NCI-H1417 treated with DMSO at 0.1 percent for 48 hours (cell line): ENCODE measurements at regions not wholly inside any gene's neighbourhood (a gene's known extent, or its start where the extent isn't known, plus 50 kb on each side); places are given as distances from the start of the nearest gene placed in this dataset.

ENCODE experiments used
- DNase-seq: peaks from one replicate; lab custom pipeline; 2025; lab: John Stamatoyannopoulos, UW

DNA sequence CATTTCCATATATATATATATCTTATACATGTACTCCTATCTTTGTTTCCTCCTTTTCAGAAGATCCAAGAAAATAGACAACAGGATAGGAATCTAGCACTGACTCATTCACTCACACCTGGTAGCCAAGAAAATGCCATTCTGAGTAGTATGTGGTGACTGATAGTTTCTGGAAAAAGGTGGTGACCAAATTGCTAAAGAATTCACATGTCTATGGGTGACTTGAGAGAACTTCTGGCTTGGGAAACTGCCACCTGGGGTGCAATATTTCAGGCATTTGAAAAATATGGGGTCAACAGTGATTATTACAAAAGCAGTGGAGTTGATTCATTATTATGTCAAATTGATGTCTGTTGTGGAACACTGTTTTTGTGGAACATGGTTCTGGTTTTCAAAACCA is 605.1 kb downstream of the PCDH18 start:
- no peak for DNase-seq

DNA sequence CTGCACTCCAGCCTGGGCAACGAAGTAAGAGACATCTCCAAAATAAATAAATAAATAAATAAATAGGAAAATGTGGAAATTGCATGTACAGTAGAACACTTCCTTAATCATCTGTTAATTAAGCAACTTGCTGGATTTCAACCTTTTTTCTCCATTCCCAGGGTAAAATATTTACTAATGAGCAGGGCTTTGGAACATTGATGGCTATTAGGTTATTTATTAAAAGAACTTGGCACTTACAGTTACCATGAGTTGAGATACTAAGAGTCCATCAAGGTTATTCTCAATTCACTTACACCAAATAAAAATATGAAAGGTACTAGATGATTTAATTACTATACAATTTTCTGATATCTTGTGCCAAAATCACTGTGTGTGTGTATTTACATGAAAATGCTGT is 607.1 kb downstream of the PCDH18 start:
- no peak for DNase-seq

DNA sequence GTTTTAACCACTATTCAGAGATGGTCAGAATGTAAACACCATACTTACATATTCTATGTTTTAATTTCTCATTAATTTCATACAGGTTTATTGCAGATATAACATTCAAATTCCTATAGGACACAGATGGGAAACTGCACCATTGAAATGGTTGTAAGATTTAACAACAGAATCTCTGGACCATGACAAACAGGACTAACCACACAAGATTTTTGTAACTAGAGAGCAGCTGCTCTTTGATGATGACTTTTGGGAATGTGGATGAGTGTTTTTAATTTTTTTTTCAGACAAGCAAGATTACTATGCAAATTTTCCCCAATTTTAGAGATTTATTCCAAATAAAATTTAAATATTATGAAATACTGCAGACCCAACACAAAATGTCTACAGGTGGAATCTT is 610.2 kb downstream of the PCDH18 start:
- DNase-seq = no peak

DNA sequence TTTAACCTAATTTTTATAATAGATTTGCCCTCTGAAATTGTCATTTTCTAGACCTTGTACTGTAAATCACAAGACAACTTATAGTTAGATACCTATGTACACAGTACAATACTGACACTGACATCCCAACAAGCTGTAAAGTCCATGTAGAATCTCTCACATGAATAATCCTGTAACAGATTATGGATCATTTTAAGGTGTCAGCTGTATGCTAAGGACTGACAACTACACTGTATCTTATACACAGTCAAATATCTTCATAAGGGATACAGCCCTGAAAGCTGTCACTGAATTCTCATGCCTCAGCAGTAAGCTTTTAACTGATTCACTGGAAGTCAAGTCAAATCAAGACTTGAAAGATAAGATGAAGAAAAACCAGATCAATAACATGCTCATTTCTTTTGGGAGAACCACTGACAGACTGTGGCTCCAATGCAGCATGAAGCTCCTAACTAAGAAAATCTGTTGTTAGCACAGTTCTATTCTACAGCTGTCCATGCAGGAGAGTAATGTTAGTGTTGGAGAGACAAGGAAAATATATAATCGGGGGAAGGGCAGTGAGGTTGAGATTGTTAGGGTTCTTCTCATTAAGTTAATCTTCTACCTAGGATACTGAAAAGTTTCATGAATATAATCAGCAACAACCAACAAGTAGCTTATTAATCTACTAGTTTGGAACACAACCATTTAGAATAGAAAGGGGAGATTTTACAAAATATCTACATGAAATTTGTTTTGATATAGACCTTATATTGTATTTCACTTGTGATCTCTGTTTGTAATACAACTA is 612.0 kb downstream of the PCDH18 start:
- DNase-seq = no peak

DNA sequence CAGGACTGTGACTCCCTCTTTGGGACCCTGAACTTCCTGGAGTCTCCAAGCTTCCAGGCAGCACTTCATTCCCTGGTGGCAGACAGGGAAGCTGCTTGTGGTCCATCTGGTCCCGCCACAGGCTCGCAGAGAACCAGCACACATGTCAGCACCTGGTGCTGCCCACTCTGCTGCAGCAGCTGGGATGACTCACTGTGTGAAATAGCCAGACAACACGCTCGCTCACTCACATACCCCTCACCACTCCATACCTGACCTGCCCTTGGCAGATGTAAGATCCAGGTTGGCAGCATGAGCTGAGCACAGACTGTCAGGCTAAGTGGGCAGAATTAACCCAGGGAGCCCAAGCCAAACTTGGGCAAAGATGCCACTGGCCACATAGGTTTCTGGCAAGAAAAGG is 613.5 kb downstream of the PCDH18 start:
- DNase-seq = no peak

DNA sequence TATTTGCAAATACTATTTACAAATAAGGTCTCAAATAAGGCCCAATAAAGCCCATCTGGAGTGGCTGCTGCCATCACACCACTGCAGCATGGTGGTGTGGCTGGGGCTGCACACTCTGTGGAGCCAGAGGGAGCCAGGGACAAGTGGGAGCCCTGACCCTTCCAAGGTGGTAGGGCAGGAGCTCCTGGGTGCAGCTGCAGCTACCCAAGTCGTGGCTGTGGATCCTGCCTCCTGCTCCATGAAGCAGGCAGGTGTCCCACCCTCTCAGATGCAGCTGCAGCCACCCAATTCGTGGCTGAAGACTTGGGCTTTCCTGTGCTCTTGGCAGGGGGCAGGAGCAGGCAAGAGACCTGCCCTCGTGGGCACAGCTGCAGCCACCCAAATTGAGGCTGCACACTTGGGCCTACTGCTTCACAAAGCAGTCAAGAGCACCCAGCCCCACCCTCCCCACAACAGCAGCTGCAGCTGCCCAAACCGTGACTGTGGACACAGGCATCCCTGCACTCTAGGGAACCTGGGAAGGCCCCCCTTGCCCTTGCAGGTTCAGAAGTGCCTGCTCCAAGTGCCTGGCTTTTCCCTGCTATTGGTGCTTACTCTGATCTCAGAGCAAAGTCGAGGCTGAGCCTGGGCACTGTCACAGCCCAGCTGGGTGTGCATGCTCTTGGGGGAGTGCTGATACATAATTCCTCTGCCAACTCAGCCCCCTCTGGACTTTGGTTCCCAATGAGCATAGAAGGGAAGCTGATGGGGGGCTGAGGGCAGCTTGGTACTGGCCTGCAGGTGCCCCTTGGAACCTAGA is 614.8 kb downstream of the PCDH18 start:
- DNase-seq = no peak

DNA sequence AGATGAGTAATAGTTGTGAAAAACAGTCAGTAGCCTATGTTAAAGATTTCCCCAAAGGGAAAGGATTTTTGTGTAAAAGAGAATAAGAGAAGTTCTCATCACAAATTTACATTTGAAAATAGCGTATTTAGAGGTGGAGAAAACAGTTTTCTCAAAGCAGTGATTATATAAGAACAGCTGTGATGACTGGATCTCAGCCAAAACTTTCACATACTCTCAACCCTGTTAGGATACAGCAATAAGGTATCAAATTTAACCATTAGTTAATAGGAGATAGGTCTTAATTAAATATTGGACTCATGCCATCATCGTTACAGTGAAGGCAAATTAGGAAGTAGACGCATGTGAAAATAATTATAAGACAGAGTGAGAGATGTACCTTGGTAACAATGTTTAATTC is 622.7 kb downstream of the PCDH18 start:
- DNase-seq = peak; percentile 77

DNA sequence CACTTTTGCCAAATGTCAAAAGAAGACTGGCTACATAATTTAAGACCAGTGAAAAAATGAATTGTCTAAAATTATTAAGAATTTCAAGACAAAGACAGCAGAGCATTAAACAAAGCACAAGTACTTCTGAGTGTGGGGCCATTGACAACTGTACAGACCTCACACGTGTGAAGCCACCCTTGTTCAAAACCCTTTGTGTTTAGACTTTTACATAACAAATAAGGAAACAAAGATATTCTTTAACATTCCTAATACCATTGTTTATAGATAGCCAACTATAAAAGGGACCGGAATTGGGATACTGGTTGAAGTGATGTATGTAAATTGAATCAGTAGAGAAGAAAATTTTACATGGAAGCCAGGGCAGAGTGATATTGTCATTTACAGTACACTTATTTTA is 624.2 kb downstream of the PCDH18 start:
- DNase-seq = no peak

DNA sequence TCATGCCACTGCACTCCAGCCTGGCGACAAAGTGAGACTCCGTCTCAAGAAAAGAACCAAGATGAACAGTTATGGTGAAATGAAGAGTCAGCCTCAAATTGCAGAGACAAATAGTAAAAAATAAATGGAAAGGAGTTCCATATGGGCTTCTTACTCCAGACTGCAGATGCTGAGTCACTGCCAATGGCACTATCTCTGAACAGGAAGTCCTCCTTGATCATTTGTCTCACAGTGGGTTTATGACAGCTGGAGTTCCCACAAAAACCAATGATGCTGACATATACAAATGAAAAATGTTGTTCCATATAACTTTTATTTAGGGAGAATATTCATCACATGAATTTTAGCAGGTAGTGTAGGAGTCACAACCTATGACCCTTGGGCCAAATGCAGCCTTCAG is 631.6 kb downstream of the PCDH18 start:
- DNase-seq = no peak

DNA sequence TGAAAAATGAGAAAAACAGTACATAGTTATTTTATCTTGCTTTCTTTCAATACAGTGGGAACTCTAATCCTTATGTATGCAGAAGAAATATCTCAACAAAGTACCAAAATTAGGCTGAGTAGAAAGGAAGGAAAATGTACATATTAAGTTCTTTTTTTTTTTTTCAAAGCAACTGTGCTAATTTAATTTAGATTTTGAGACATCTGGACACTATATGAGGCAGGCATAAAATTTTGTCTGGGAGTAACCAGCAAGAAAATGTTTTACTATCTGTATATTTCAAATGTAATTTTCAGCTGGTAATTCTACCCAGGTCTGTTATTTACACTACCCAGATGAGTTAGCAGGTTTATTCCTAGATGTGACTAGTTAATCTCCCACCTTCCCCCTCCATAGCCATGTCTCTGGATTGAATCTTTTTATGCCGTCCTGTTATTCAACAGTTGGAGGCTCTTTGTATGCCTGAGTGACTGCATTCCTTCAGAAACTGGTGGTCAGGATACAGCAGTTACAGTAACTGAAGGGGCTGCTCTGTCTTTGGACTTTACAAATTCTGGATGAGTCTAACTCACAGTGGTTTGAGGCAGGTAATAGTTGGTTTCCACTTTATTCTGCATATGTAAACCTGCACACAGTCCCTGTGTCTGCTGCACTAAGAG is 633.6 kb downstream of the PCDH18 start:
- DNase-seq = no peak

DNA sequence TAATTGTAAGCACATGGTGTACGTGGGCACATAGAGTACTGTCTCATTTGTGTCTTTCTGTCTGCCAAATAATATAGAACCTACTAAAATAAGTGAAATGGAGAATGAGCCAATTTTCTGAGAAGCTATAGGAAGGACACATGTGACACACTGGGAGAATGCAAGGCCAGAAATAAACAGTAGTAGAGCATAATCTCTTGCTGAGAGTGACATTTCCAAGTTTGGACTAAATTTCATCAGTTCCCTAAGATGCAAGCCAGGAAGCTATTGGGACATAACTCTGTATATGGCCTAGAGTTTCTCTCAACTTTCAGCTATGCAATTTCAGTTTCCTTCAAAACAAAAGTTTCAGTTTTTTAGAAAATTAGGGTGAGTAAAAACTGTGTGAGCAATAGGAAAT is 638.7 kb downstream of the PCDH18 start:
- DNase-seq = no peak

DNA sequence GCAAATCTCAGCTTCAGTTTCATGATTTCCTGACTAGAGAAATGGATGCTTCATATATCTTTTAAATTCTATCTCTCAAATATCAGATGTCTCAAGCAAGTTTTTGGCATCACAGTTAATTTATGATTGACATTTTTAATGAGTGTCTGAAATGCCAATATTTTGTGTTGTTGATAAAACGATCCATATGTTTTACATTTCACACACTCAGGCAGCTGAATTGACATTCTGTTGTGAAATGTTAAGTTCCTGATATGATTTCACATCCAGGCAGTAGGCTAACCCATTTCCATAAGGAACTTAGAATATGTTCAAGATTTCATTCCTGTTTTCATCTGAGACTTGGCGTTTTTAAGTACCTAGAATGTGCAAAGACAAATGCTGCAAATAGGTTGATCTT is 650.6 kb downstream of the PCDH18 start:
- DNase-seq = no peak

DNA sequence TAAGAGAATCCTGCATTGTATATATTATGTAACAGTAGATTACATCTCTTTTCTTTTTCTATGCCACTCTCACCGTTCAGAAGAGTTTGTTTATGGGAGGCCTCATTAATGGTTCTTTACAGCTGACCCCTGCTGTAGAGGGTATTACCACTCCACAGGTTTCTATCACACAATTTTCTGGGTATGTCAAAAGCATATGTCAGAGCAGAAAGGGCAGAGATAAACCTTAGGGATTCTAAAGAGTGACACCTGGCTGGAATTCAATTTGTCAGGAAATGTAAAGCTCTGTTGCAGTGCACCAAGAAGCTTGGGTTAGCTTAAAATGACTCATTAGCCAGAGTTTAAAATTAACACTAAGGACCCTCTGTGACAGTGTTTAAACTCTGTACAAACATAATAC is 658.7 kb downstream of the PCDH18 start:
- DNase-seq = no peak

DNA sequence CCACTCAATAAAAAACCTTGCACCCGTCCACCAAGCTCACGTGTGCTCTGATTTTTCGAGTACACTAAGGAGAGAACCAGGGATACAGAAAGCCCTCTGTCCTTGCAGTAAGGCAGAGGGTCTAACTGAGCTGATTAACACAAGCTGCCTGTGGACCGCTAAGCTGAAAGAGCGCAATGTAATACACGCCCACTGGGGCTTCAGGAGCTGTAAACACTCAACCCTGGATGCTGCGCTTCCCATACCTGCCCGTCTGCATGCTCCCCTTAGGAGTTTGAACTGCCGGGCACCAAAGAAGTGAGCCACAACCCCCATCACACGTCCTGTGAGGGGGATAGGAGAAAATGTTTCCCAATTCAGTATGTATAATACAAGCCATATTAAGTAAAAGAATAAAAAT is 664.8 kb downstream of the PCDH18 start:
- no peak for DNase-seq

DNA sequence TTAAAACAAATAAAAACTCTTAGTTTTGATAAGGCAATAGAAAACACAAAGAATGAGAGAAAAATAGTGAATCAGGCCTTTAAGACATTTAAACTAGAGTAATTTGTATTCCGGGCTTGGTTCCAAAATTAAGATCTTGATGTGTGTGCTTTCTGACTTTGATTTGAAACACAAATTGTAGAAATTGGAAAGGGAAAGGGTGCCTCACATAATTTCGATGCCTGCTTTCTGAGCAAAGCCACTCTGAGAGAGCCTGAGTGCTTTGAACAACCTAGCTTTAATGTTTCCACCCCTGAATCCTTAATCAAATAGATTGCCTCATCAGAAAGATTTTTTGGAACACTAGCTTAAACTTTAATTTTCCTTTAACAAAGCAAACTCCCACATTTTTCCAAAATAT is 666.8 kb downstream of the PCDH18 start:
- no peak for DNase-seq

DNA sequence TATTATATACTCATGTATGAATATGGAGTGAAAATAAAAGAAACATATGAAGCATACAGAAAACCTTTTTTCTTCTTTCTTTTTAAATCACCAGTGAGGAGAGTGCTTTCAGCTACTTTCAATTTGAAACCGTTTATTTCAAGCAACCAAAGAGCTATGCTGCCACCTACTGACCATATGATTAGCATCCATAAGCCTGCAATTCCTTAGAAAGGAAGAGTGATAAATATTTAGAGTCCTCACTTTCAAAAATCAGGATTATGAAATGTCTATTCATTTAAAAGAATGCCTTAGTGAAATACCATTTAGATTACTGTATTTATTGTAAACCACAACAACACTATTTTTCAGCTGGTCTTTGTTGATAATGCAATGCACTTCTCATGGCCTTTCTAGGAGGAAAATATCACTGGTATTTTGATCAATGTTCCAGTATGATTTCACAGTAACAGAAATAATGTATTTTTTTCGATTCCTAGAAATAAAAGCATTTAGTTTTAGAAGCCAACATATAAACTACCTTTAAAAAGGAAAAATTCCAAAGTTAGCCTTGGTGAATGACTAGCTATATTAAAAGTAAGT is 667.6 kb downstream of the PCDH18 start:
- DNase-seq = peak; percentile 64

DNA sequence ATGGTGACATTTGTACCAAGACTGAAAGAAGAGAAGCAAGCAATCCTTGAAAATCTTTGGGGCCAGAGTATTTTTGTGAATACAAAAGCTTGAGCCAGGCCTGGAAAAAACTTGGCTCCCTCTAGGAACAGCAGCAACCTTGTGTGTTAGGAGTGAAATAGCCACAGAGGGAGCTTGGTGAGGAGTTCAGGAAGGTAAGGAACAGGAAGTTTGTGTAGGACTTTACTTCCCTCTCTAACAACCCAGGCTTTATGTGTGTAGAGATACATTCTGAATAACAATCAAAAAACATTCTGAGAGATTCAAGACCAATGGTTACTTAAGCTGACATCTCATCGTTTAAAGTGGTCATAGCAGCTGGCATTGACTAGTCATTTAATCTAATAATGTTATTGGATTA is 668.5 kb downstream of the PCDH18 start:
- no peak for DNase-seq

DNA sequence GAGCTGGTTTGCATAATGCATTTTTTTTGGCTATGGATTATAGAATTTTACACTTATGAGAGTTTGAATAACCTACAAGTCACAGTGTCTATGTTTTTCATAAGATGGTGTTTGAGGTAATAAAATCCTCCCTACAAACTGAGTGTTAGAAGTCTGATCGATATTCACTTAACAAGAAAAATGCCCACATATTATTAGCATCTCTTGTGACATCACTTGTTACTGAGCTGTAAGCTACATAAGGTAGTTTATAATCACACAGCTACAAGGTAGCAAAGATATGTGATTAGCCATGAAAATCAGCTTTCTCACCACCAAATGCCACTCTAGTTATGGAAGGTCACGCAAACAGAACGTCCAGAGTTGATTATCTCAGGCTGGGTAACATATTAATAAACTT is 669.6 kb downstream of the PCDH18 start:
- DNase-seq = no peak

DNA sequence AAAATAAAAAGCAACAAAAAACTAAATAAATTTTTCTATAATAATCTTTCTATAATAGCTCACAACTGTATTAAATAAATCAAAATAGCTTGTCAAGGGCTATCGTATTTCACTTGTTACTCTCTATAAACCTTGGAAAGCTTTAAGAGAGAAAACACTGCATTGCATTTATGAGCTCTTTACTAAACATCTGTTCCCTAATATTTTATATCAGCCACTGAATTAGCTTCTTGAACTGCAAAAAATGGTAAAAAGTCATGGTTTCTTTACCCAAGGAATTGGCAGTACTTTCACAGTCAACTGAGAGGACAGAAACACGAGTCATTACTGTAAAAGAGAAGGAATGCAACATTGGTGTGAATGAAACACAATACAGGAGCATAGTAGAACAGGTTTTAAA is 671.2 kb downstream of the PCDH18 start:
- no peak for DNase-seq

DNA sequence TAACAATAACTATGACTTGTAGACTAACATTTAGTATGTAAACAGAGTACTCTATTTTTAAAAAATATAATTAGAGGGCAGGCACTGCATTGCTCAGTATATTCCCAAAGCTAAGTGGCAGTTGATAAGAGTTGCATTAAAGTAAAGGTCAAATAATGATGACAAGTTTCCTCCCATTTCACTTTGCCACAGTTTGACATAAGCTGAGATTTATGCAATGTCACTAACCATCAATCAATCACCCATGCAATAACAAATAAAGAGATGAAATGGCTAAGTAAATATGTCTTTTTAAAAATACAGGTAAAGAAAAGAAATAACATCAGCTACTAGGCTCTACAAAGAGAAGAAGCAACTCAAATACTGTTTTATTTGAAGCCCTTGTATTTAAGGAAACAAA is 673.4 kb downstream of the PCDH18 start:
- peak; percentile 35 for DNase-seq

DNA sequence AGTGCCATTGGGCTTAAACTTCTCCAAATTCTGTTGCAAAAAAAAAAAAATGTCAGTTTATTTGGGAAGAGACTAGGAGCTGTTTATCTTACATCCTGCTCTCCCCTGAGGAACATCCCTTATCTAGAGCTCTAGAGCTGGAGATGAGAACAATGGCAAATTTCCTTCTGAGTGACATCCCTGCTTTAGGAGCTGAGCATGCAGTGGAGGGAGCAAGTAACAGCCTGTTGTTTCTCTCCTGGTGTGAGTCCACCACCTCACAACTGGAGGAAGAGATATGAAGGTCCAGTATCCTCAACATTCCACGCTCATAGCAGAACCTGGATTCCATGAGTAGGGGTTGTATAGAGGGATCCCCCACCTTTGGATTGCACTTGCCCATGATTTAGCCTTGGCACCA is 676.4 kb downstream of the PCDH18 start:
- DNase-seq = no peak

DNA sequence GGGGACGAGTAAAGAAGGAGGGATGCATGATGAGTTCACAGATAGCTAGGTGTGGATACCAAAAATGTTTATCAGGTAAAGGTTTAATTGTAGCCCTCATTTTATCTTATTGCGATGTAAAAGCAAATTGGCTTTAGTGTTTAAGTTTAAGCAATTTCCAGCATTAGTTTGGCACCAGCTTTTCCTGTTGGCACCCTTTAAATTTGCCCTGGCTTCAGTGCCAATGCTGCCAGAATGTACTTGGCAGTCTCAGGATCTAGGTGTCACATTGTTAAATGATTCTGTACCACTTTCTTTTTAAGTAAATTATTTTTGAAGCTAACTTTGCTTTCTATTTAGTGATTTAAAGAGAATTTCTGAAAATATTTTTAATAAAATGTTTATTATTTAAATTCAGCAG is 681.8 kb downstream of the PCDH18 start:
- no peak for DNase-seq
